Activated CD4-positive, alpha-beta T cell treated with anti-CD3 and anti-CD28 coated beads, Interleukin-2, amount 50 U/mL, for 1 hour (primary cell): ENCODE measurements at regions not wholly inside any gene's neighbourhood (a gene's known extent, or its start where the extent isn't known, plus 50 kb on each side); places are given as distances from the start of the nearest gene placed in this dataset.

ENCODE experiments used
- DNase-seq: peaks from one replicate; pipeline ENCODE4 v3.0.0-alpha.2; 2020

GRCh38 chr2:4618141-4618540 is 914.8 kb downstream of the DCDC2C start:
- DNase-seq, result no peak

GRCh38 chr2:4618630-4619228 is 915.4 kb downstream of the DCDC2C start:
- no peak for DNase-seq

- DNase-seq, result no peak
Measured at GRCh38 chr2:4628998-4629501, 925.7 kb downstream of the DCDC2C start.

DNA sequence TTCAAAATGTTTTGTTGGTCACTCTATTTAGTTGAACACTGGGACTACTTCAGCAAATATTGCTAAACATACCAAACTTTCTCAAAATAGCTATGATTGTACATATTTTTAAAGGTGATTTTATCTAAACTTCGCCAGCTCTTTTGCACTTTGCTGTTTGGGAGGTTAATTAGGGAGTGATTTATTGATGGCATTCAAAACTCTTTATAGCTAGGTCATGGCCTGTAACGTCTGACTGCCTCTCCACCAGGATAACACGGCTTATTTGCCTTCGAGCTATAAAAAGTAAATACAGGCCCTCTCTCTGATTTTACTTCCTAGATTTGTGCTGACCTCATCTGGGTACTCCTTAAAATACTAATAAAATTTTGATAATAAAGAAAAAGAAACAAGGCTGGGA is 931.9 kb downstream of the DCDC2C start:
- no peak for DNase-seq

DNA sequence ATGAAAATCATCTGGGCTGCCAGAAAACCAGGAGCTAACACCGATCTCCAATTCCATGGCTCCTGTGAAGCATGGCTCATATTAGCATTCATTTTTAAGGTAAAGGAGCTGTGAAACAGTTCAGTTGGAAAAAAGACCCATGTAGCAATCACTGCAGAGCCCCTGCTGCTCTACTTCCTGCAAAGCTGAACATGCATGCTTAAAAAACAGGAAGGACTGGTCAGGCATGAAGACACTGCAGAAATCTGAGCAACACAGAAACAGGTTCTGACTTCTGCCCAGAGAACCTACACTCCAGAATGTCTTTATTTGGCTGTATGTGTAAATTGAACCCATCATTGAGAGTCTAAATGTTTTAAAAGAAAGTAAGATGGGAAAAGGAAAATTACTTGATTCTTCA is 950.6 kb downstream of the DCDC2C start:
- no peak for DNase-seq

DNA sequence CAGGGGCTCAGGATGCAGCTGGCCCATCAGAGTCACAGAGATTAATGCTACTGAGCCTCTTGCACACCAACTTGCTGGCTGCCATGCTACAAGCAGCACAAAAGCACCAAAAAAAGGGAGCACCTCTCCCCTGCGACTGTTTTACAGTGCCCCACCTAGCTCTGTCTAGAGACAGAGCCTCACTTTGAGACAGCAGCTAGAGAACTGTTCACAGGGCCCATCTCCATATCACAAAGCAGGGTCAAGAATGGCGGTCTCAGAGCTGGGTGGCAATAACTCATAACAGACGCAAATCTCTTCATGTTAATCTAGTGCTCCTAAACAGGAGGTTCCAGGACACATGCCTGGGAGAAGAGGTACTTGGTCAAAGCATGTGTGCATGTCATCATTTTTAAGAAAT is 953.0 kb downstream of the DCDC2C start:
- DNase-seq, result no peak

- no peak for DNase-seq
Measured at GRCh38 chr2:4662161-4662779, 958.9 kb downstream of the DCDC2C start.

- no peak for DNase-seq
Measured at GRCh38 chr2:4668381-4668780, 965.0 kb downstream of the DCDC2C start.

DNA sequence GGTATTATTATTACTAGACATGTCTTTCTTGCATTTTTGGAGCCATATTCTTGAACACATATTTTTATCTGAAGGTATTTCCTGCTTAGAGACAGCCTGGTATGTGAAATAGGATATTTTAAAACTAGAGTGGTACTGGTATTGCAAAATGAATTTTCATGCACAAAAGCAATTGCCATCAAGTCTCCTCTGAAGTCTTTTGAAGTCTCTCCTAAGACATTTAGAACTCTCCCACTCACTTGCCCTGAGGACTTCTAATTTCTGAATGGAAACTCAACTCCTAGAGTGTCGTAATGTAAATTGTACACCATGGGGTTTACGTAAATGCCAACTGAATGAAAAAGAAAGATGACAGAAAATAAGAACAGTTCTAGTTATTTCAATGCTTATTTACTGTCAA is 967.0 kb downstream of the DCDC2C start:
- DNase-seq, result no peak

- no peak for DNase-seq
Measured at GRCh38 chr2:4673025-4673489, 969.7 kb downstream of the DCDC2C start.

- peak; percentile 1 for DNase-seq
Measured at GRCh38 chr2:4674007-4674406, 970.6 kb downstream of the DCDC2C start.

- no peak for DNase-seq
Measured at GRCh38 chr2:4675295-4675694, 971.9 kb downstream of the DCDC2C start.

DNA sequence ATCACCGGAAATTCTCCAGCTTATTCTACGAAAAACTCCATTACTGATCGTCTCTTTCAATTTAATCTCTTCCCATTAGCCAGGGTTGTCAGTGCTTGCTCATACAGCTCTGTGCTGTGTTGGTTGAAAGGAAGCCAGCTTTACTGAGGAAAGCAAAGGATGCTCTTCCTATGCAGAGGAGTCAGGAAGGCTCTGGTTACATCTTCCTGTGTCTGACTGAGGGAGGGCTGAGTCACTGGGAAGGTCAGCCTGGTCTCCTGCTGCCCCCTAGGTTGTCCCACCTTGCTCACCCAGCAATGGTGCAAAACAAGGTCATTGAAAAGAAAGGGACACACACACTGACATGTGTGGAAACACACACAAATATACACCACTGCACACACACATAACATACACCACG is 975.6 kb downstream of the DCDC2C start:
- no peak for DNase-seq

- no peak for DNase-seq
Measured at GRCh38 chr2:4679391-4679790, 976.0 kb downstream of the DCDC2C start.

DNA sequence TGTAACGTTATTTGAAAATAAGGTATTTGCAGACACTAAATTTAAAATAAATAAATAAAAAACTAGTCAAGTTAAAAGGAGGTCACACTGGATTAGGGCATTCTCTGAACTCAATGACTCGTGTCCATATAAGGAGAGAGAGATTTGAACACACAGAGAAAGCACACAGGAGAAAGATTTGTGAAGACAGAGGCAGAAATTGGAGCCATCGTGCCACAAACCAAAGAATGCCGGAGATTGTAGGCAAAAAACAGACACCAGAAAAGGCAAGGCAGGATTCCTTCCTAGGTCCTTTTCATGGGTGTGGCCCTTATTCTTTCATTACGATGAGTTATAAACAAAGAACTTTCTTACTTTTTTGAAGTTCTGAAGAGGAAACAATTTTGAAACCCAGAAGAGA is 981.5 kb downstream of the DCDC2C start:
- no peak for DNase-seq

DNA sequence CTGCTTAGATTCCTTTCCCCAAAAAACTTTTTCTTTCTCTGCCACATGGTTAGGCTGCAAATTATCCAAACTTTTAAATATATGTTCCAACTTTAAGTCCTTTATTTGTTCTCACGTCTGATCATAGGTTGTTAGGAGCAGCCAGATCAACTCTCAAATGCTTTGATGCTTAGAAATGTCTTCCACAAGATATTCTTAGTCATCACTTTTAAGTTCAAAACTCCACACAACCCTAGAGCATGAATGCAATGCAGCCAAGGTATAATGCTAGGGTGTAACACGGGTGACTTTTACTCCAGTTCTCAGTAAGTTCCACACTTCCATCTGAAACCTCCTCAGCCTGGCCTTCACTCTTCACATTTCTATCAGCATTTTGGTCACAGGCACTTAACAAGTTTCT is 987.5 kb downstream of the DCDC2C start:
- no peak for DNase-seq

DNA sequence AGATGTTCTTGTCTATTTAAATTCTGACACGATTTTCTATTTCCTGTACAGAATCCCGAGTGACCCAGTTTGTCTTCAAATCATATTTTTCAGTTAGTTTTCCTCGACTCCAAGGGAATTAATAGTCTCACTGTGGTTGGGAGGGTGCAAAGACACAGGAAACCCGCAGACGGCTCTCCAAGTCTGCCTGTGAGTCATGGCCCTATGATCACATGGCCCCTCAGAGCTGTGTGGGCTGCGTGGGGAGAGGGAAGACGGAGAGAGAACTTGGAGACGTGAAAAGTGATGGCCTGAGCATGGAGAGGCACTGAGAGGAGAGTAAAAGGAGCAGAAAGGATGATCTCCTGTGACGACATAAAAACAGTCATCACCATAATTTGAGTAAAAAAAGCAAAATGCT is 989.9 kb downstream of the DCDC2C start:
- no peak for DNase-seq

GRCh38 chr2:4695281-4695861 is 992.0 kb downstream of the DCDC2C start:
- no peak for DNase-seq

GRCh38 chr2:4715065-4715464 is 977.1 kb upstream of the SOX11 start:
- no peak for DNase-seq

- DNase-seq, result no peak
Measured at GRCh38 chr2:4718777-4719176, 973.4 kb upstream of the SOX11 start.

DNA sequence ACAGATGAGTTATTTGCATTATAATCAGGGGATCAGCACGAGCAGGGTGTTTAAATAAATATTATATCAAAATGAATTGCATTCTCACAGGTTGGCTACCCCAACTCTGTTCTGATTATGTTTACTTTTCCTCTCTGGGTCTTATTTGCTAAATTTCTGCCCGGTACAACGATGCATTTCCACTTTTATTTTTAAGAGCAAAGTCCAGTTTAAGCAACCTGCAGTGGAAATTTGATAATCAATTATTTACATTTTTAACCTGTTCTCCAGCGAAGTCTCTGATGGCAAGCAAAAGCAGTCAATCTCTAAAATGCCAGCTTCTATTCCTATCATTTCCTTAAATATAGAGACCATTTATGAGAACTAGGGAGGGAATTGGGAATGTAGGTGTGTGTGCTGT is 966.6 kb upstream of the SOX11 start:
- DNase-seq, result no peak

GRCh38 chr2:4732560-4732959 is 959.6 kb upstream of the SOX11 start:
- no peak for DNase-seq

- DNase-seq, result no peak
Measured at GRCh38 chr2:4745056-4745991, 946.9 kb upstream of the SOX11 start.
